NB4 (cell line): ENCODE measurements at regions not wholly inside any gene's neighbourhood (a gene's known extent, or its start where the extent isn't known, plus 50 kb on each side); places are given as distances from the start of the nearest gene placed in this dataset.

Experiments
- MAX ChIP-seq: IDR thresholded peaks from 2 replicates; pipeline ENCODE4 v1.6.1; 2011; ENCODE audit warnings: low read depth, low read length
- POLR2A ChIP-seq: IDR thresholded peaks from 2 replicates; pipeline ENCODE4 v1.6.1; 2011; ENCODE audit warnings: mild to moderate bottlenecking; ENCODE audit not compliant: insufficient read length; ENCODE audit errors: extremely low read depth

- TF ChIP-seq MAX (no peak), POLR2A (no peak)
These were observed 136.3 kb upstream of the CXXC4 start for GRCh38 chr4:104631000-104631399.
